HFFc6 (cell line): ENCODE measurements at regions not wholly inside any gene's neighbourhood (a gene's known extent, or its start where the extent isn't known, plus 50 kb on each side); places are given as distances from the start of the nearest gene placed in this dataset.

Experiments used
- DNase-seq: peaks from one replicate; pipeline ENCODE4 v3.0.0-alpha.2; 2018
- H3K27ac Mint-ChIP-seq: 2 replicates; pipeline ENCODE4 v1.8.0; 2020; ENCODE audit warnings: mild to moderate bottlenecking, mixed read lengths
- H3K27me3 Mint-ChIP-seq: 2 replicates; pipeline ENCODE4 v1.8.0; 2021; ENCODE audit warnings: mild to moderate bottlenecking, moderate library complexity, mixed read lengths; ENCODE audit not compliant: insufficient read depth
- H3K36me3 Mint-ChIP-seq: 2 replicates; pipeline ENCODE4 v1.8.0; 2021; ENCODE audit warnings: low read depth, mixed read lengths
- H3K4me1 Mint-ChIP-seq: 2 replicates; pipeline ENCODE4 v1.8.0; 2020; ENCODE audit warnings: low read depth, mixed read lengths
- H3K4me3 Mint-ChIP-seq: 2 replicates; pipeline ENCODE4 v1.8.0; 2020; ENCODE audit warnings: mild to moderate bottlenecking, moderate library complexity, mixed read lengths
- H3K9me3 Mint-ChIP-seq: 2 replicates; pipeline ENCODE4 v1.8.0; 2020; ENCODE audit warnings: mild to moderate bottlenecking, mixed read lengths
- TF ChIP-seq, protein P1 (sequence below): fragments of 200-600 bp; sonication (generic); IDR thresholded peaks from 2 replicates; pipeline ENCODE4 v1.5.0; 2021; ENCODE audit warnings: antibody characterized with exemption, mild to moderate bottlenecking

DNA sequence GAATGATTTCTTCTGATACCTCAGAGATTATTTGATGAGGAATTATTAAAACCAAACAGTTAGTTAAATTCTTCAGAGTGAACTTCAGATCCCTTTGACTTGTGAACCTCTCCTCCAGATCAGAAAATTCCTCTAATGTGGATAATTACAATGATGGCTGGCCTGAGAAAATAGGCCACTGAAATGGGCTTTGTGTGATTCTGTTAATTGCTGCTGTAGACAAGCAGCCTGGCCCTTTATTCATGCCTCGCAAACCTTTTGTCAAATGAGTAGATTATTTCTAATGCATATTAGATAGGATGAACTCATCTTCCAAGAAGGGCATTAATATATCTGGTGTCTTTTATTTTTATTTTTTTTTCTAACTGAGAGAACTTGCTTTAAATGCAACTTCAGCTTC is 855.2 kb downstream of the TLE4 start:
- Mint-ChIP-seq H3K4me1 (no peaks in the 10 kb centered on the region), H3K9me3 (peaks cover 30% of the 10 kb centered on the region)
- TF ChIP-seq, protein P1, sequence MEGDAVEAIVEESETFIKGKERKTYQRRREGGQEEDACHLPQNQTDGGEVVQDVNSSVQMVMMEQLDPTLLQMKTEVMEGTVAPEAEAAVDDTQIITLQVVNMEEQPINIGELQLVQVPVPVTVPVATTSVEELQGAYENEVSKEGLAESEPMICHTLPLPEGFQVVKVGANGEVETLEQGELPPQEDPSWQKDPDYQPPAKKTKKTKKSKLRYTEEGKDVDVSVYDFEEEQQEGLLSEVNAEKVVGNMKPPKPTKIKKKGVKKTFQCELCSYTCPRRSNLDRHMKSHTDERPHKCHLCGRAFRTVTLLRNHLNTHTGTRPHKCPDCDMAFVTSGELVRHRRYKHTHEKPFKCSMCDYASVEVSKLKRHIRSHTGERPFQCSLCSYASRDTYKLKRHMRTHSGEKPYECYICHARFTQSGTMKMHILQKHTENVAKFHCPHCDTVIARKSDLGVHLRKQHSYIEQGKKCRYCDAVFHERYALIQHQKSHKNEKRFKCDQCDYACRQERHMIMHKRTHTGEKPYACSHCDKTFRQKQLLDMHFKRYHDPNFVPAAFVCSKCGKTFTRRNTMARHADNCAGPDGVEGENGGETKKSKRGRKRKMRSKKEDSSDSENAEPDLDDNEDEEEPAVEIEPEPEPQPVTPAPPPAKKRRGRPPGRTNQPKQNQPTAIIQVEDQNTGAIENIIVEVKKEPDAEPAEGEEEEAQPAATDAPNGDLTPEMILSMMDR: no peak

DNA sequence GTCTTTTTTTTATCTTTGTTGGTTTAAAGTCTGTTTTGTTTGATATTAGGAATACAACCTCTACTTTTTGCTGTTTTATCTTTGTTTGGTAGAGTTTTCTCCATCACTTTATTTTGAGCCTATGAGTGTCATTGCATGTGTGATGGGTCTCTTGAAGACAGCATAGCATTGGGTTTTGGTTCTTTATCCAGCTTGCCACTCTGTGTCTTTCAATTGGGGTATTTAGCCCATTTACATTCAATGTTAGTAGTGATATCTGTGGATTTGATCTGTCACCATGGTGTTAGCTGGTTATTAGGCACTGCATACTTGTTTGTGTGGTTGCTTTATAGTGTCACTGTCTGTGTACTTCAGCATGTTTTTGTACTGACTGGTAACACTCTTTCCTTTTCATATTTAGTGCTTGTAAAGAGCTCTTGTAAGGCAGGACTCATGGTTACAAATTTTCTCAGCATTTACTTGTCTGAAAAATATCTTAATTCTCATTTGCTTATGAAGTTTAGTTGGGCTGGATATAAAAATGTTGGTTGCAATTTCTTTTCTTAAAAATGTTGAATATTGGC is 845.5 kb downstream of the TLE4 start:
- TF ChIP-seq, protein P1: no peak
- H3K9me3 Mint-ChIP-seq: peaks cover 53% of the 10 kb centered on the region

More for the DNA sequence above, 855.2 kb downstream of the TLE4 start:
- H3K27ac Mint-ChIP-seq: no peak overlapping the region
- H3K27me3 Mint-ChIP-seq: no peaks in the 10 kb centered on the region
- H3K36me3 Mint-ChIP-seq: no peaks in the 10 kb centered on the region
- H3K4me3 Mint-ChIP-seq: no peak overlapping the region
- no peak for DNase-seq

DNA sequence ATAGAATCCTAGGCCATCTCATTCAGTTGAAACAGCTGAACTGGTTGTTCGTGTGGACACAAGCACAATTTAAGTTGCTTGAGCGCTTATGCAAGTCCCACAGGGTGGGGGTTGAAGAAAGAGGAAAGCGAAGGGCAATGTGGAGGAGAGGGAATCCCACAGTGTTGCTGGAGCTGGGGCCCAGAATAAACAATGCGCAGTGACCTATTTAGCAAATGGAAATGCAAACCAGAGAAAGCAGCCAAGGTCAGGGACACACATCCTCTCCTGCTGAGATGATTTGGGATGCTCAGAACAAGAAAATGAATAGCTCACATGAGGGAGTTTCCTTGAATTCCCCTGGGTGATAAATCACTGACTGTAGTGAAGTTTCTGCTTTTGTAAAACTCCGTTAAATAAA is 838.3 kb downstream of the TLE4 start:
- H3K27ac Mint-ChIP-seq: no peak overlapping the region
- DNase-seq: no peak
- peaks cover 47% of the 10 kb centered on the region for H3K9me3 Mint-ChIP-seq
- TF ChIP-seq, protein P1: no peak
- H3K4me1 Mint-ChIP-seq: no peaks in the 10 kb centered on the region
- H3K27me3 Mint-ChIP-seq: no peaks in the 10 kb centered on the region
- H3K4me3 Mint-ChIP-seq: no peak overlapping the region
- no peaks in the 10 kb centered on the region for H3K36me3 Mint-ChIP-seq

More for the DNA sequence above, 845.5 kb downstream of the TLE4 start:
- Mint-ChIP-seq H3K4me1 (no peaks in the 10 kb centered on the region), H3K27ac (no peak overlapping the region), H3K36me3 (no peaks in the 10 kb centered on the region; the same call in 1 of the 2 replicates), H3K27me3 (no peaks in the 10 kb centered on the region), H3K4me3 (no peak overlapping the region)
- DNase-seq: no peak

DNA sequence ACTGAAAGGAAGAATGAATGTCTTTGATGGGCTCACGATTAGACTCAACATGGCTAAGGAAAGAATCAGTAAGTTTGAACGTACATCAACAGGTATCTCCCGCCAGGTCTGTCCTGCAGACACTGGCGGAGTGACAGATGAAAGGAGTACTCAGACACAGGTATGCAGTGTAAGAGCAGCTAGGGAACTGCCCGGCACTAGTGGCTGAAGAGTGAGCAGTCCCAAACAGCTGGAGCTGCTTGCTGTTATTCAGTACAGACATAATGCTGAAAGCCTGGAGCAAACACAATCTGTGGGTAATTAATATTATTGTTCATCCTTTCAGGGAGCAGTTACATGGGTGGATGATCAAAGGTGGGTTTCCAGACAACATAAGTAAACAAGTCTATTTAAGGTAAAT is 835.5 kb downstream of the TLE4 start:
- no peaks in the 10 kb centered on the region for H3K27me3 Mint-ChIP-seq

DNA sequence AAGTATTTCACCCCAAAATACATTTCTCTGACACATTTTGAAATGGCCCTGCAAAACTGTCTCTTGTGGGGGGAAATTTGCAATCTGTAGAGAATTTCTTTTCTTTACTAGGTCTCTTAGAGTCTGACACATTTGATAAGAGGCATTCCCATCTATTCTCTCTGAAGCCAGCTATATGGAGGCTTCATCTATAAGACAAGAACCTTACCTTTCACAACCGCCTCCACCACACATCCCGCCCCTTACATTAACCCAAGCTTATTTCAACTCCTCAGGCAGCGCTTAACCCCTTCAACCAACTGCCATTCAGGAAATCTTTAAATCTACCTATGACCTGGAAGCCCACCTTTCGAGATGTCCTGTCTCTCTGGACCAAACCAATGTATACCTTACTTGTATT is 829.5 kb downstream of the TLE4 start:
- Mint-ChIP-seq H3K4me1 (no peaks in the 10 kb centered on the region), H3K27me3 (peaks cover 2% of the 10 kb centered on the region; the same call in 1 of the 2 replicates), H3K27ac (no peak overlapping the region), H3K4me3 (no peak overlapping the region), H3K9me3 (peaks cover 7% of the 10 kb centered on the region), H3K36me3 (no peaks in the 10 kb centered on the region)
- TF ChIP-seq, protein P1: no peak
- no peak for DNase-seq

More for the DNA sequence above, 835.5 kb downstream of the TLE4 start:
- Mint-ChIP-seq H3K4me1 (no peaks in the 10 kb centered on the region), H3K4me3 (no peak overlapping the region), H3K27ac (no peak overlapping the region), H3K36me3 (no peaks in the 10 kb centered on the region), H3K9me3 (peaks cover 41% of the 10 kb centered on the region)
- TF ChIP-seq, protein P1: no peak
- no peak for DNase-seq
